ENCODE measurements at regions not wholly inside any gene's neighbourhood (a gene's known extent, or its start where the extent isn't known, plus 50 kb on each side); places are given as distances from the start of the nearest gene placed in this dataset.

GRCh38 chr10:70939441-70940003 lies 51.2 kb upstream of the PCBD1 start:
- no peak for TF ChIP-seq CTCF (IDR thresholded peaks at IDR 0.05; ENCODE audit: poor library complexity, severe bottlenecking)
- Histone ChIP-seq H3K36me3 (ENCODE audit: low read depth) (no peaks in the 10 kb centered on the region), H3K4me1 (ENCODE audit: insufficient read depth, poor library complexity, severe bottlenecking) (no peaks in the 10 kb centered on the region), H3K27me3 (ENCODE audit: insufficient read depth, poor library complexity, severe bottlenecking) (no peaks in the 10 kb centered on the region), H3K9me3 (ENCODE audit: severe bottlenecking) (no peaks in the 10 kb centered on the region), H3K27ac (ENCODE audit: poor library complexity, severe bottlenecking) (no peak overlapping the region), H3K4me3 (ENCODE audit: severe bottlenecking) (no peak overlapping the region)
- ATAC-seq (ENCODE audit: low read depth): no peak; the same call in 2 of the 3 replicates
- DNase-seq (ENCODE audit: low spot score): no peak

DNA sequence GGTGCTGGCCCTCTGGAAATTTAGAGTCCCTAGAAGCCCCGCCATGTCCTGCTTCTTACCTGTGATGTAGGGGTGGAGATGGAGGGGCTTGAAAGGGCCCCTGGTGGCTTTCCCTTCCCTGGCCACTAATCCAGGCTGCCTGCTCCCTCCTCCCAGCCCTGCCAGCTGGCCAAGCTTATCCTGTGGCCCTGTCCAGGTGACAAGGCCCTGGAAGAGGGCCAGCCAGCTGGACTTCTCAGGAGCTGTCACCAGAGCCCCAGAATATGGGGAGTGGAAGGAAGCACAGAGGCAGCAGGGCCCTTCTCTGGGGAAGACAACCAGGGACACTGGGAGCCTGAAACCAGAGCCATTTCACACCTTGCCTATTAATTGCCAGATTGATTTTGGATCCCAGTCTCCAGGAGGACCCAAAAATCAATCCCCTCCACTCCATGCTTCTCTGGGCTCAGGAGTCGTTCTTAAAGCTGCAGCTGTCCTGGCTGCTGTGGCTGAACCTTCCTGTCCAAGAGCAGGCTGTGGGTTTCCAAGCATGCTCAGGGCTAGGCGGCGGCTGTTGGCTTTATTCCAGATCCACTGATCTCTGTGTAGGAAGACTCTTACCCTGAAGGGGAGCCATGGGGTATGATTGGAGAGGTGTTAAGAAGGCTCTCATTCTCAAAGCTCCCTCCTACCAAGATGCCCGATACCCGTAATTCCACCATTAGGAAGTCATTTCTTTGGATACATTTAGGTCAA lies 52.6 kb upstream of the PCBD1 start:
- Histone ChIP-seq H3K27me3 (ENCODE audit: insufficient read depth, poor library complexity, severe bottlenecking) (no peaks in the 10 kb centered on the region), H3K36me3 (ENCODE audit: low read depth) (no peaks in the 10 kb centered on the region), H3K27ac (ENCODE audit: poor library complexity, severe bottlenecking) (no peak overlapping the region), H3K4me1 (ENCODE audit: insufficient read depth, poor library complexity, severe bottlenecking) (no peaks in the 10 kb centered on the region), H3K9me3 (ENCODE audit: severe bottlenecking) (no peaks in the 10 kb centered on the region), H3K4me3 (ENCODE audit: severe bottlenecking) (no peak overlapping the region)
- no peak for TF ChIP-seq CTCF (IDR thresholded peaks at IDR 0.05; ENCODE audit: poor library complexity, severe bottlenecking)
- ATAC-seq (ENCODE audit: low read depth) (peak; percentile 41; the same call in 1 of the 3 replicates), DNase-seq (ENCODE audit: low spot score) (no peak)

GRCh38 chr10:70942125-70942524 lies 53.8 kb upstream of the PCBD1 start:
- Histone ChIP-seq H3K36me3 (ENCODE audit: low read depth) (no peaks in the 10 kb centered on the region), H3K9me3 (ENCODE audit: severe bottlenecking) (no peaks in the 10 kb centered on the region), H3K27ac (ENCODE audit: poor library complexity, severe bottlenecking) (no peak overlapping the region), H3K4me1 (ENCODE audit: insufficient read depth, poor library complexity, severe bottlenecking) (no peaks in the 10 kb centered on the region), H3K4me3 (ENCODE audit: severe bottlenecking) (no peak overlapping the region), H3K27me3 (ENCODE audit: insufficient read depth, poor library complexity, severe bottlenecking) (no peaks in the 10 kb centered on the region)
- DNase-seq (ENCODE audit: low spot score): no peak
- no peak for TF ChIP-seq CTCF (IDR thresholded peaks at IDR 0.05; ENCODE audit: poor library complexity, severe bottlenecking)
- no peak for ATAC-seq (ENCODE audit: low read depth)

- H3K9me3 ChIP-seq (ENCODE audit: severe bottlenecking): no peaks in the 10 kb centered on the region
- no peaks in the 10 kb centered on the region for H3K27me3 ChIP-seq (ENCODE audit: insufficient read depth, poor library complexity, severe bottlenecking)
- H3K4me1 ChIP-seq (ENCODE audit: insufficient read depth, poor library complexity, severe bottlenecking): no peaks in the 10 kb centered on the region
- no peak for ATAC-seq (ENCODE audit: low read depth)
- no peak for DNase-seq (ENCODE audit: low spot score)
- H3K36me3 ChIP-seq (ENCODE audit: low read depth): no peaks in the 10 kb centered on the region
- no peak overlapping the region for H3K4me3 ChIP-seq (ENCODE audit: severe bottlenecking)
- H3K27ac ChIP-seq (ENCODE audit: poor library complexity, severe bottlenecking): no peak overlapping the region
- no peak for TF ChIP-seq CTCF (IDR thresholded peaks at IDR 0.05; ENCODE audit: poor library complexity, severe bottlenecking)
Measured at GRCh38 chr10:70942725-70943124, 54.4 kb upstream of the PCBD1 start.

DNA sequence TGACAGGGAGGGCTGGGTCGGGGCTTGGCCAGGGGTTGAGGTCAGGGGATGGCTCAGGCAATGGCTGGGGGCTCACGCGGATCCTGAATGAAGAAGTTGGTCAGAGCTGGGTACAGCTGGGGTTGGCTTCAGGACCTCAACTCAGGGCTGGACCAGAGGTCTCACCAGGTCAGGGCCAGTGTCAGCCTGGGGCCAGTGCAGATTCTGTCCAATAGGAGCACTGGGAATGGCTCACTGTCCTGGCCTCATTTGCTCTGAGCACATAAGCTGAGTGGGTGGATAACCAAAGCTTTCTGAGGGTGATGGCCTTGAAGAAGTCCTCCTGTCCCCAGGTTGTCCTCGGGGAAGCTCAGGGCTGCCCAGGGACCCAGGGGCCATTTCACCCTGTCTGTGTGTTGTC lies 54.9 kb upstream of the PCBD1 start:
- no peak for DNase-seq (ENCODE audit: low spot score)
- Histone ChIP-seq H3K4me1 (ENCODE audit: insufficient read depth, poor library complexity, severe bottlenecking) (no peaks in the 10 kb centered on the region), H3K36me3 (ENCODE audit: low read depth) (no peaks in the 10 kb centered on the region), H3K27ac (ENCODE audit: poor library complexity, severe bottlenecking) (no peak overlapping the region), H3K27me3 (ENCODE audit: insufficient read depth, poor library complexity, severe bottlenecking) (no peaks in the 10 kb centered on the region), H3K9me3 (ENCODE audit: severe bottlenecking) (no peaks in the 10 kb centered on the region), H3K4me3 (ENCODE audit: severe bottlenecking) (no peak overlapping the region)
- no peak for TF ChIP-seq CTCF (IDR thresholded peaks at IDR 0.05; ENCODE audit: poor library complexity, severe bottlenecking)
- no peak for ATAC-seq (ENCODE audit: low read depth)

Data from RWPE2 (cell line).